GM12878 (cell line): ENCODE measurements at regions not wholly inside any gene's neighbourhood (a gene's known extent, or its start where the extent isn't known, plus 50 kb on each side); places are given as distances from the start of the nearest gene placed in this dataset.

ENCODE experiments used
- BHLHE40 ChIP-seq, 2 experiments: fragments of 450-650 bp in 1 of 2; IDR thresholded peaks; 2 replicates each; pipeline ENCODE4 v1.6.1; 2011 to 2017; ENCODE audit warnings: low read depth in 2 of 2, borderline replicate concordance in 1 of 2, improper control_type of control experiment in 1 of 2, low read length in 1 of 2, mild to moderate bottlenecking in 1 of 2
- CHD2 ChIP-seq: IDR thresholded peaks from 2 replicates; pipeline ENCODE4 v1.6.1; 2011; ENCODE audit warnings: low read depth, low read length, improper control_type of control experiment, borderline replicate concordance
- EGR1 ChIP-seq, 2 experiments: IDR thresholded peaks; 1 replicate in 1 of 2; 2 replicates in 1 of 2; pipeline ENCODE4 v1.6.1; 2011 to 2012; ENCODE audit warnings: low read depth in 2 of 2, low read length in 2 of 2, borderline replicate concordance in 1 of 2, mild to moderate bottlenecking in 1 of 2, moderate library complexity in 1 of 2
- GATAD2B ChIP-seq: fragments of 450-650 bp; conservative IDR thresholded peaks from 2 replicates; pipeline ENCODE4 v1.6.1; 2017; ENCODE audit warnings: low read depth, mild to moderate bottlenecking, moderate library complexity
- KLF5 ChIP-seq: fragments of 450-650 bp; IDR thresholded peaks from 2 replicates; pipeline ENCODE4 v1.6.1; 2014; ENCODE audit warnings: mild to moderate bottlenecking; ENCODE audit not compliant: partially characterized antibody
- RBBP5 ChIP-seq: fragments of 200-600 bp; sonication (generic); conservative IDR thresholded peaks from 2 replicates; pipeline ENCODE4 v1.6.1; 2016
- SMAD1 ChIP-seq: fragments of 450-650 bp; IDR thresholded peaks from 2 replicates; pipeline ENCODE4 v1.6.1; 2018; ENCODE audit warnings: mild to moderate bottlenecking, low read depth; ENCODE audit not compliant: partially characterized antibody
- ZNF217 ChIP-seq: fragments of 450-650 bp; IDR thresholded peaks from 2 replicates; pipeline ENCODE4 v1.6.1; 2017; ENCODE audit warnings: antibody characterized with exemption, mild to moderate bottlenecking
- TF ChIP-seq, protein P1 (sequence below), 3 experiments: IDR thresholded peaks in 2 of 3; conservative IDR thresholded peaks in 1 of 3; 2 replicates each; pipeline ENCODE4 v1.5.1; 2011; ENCODE audit warnings: low read depth in 3 of 3, low read length in 3 of 3, mild to moderate bottlenecking in 3 of 3, control low read depth in 2 of 3, moderate library complexity in 2 of 3, inconsistent platforms in 1 of 3, mixed read lengths in 1 of 3; ENCODE audit not compliant: control insufficient read depth in 2 of 3, insufficient read depth in 1 of 3; ENCODE audit errors: extremely low read depth in 1 of 3

DNA sequence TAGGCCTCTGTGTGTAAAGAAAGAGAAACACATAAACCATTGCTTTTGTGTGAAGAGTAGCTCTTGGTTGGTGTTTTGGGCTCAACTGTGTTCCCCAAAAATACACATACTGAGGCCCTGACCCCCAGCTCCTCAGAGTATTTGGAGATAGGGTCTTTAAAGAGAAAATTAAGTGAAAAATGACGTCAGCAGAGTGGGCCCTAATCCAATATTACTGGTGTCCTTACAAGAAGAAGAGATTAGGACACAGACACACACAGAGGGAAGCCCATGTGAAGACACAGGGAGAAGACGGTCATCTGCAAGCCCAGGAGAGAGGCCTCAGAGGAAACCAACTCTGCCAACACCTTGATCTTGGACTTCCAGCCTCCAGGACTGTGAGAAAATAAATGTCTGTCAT lies 76.9 kb upstream of the PGBD5 start:
- TF ChIP-seq RBBP5 (no peak), ZNF217 (no peak), SMAD1 (no peak), CHD2 (no peak), KLF5 (no peak), BHLHE40 (IDR thresholded peaks at IDR 0.05; ENCODE audit: borderline replicate concordance in 1 of 2, low read depth in 2 of 2, low read length in 1 of 2) (no peak), EGR1 (IDR thresholded peaks at IDR 0.05; ENCODE audit: borderline replicate concordance in 1 of 2, low read depth in 2 of 2, low read length in 2 of 2) (no peak), GATAD2B (no peak)
- TF ChIP-seq, protein P1, sequence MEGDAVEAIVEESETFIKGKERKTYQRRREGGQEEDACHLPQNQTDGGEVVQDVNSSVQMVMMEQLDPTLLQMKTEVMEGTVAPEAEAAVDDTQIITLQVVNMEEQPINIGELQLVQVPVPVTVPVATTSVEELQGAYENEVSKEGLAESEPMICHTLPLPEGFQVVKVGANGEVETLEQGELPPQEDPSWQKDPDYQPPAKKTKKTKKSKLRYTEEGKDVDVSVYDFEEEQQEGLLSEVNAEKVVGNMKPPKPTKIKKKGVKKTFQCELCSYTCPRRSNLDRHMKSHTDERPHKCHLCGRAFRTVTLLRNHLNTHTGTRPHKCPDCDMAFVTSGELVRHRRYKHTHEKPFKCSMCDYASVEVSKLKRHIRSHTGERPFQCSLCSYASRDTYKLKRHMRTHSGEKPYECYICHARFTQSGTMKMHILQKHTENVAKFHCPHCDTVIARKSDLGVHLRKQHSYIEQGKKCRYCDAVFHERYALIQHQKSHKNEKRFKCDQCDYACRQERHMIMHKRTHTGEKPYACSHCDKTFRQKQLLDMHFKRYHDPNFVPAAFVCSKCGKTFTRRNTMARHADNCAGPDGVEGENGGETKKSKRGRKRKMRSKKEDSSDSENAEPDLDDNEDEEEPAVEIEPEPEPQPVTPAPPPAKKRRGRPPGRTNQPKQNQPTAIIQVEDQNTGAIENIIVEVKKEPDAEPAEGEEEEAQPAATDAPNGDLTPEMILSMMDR (IDR thresholded peaks at IDR 0.05 in 2 of 3, conservative IDR thresholded peaks at IDR 0.05 in 1 of 3; ENCODE audit: control insufficient read depth in 2 of 3, extremely low read depth in 1 of 3, insufficient read depth in 1 of 3, low read depth in 3 of 3, low read length in 3 of 3): no peak
